Astrocyte (in vitro differentiated cells and primary cell): ENCODE measurements at regions not wholly inside any gene's neighbourhood (a gene's known extent, or its start where the extent isn't known, plus 50 kb on each side); places are given as distances from the start of the nearest gene placed in this dataset.

Source experiments
- DNase-seq: peaks from one replicate; pipeline ENCODE4 v3.0.0-alpha.2; 2010; ENCODE audit warnings: low read depth
- FAIRE-seq: peaks from 2 replicates; lab custom pipeline; 2011; peaks lifted over from hg19 to GRCh38; lab: Jason Lieb, UNC
- H2AFZ ChIP-seq: 2 replicates; pipeline ENCODE4 v1.6.0; 2012; ENCODE audit warnings: low read depth, low read length, inconsistent platforms
- H3K27ac ChIP-seq: 2 replicates; pipeline ENCODE4 v1.5.1; 2011; ENCODE audit warnings: low read depth, low read length, inconsistent platforms
- H3K27me3 ChIP-seq: 2 replicates; pipeline ENCODE4 v1.6.0; 2011; ENCODE audit warnings: low read length, inconsistent platforms; ENCODE audit not compliant: insufficient read depth
- H3K36me3 ChIP-seq: 2 replicates; pipeline ENCODE4 v1.5.1; 2011; ENCODE audit warnings: low read length, inconsistent platforms; ENCODE audit not compliant: insufficient read depth
- H3K4me1 ChIP-seq: 2 replicates; pipeline ENCODE4 v1.5.1; 2011; ENCODE audit warnings: low read length, inconsistent platforms; ENCODE audit not compliant: insufficient read depth
- H3K4me2 ChIP-seq: 2 replicates; pipeline ENCODE4 v1.6.0; 2012; ENCODE audit warnings: low read length, inconsistent platforms
- H3K4me3 ChIP-seq: 2 replicates; pipeline ENCODE4 v1.5.1; 2011; ENCODE audit warnings: low read depth, mild to moderate bottlenecking, low read length, inconsistent platforms; ENCODE audit not compliant: insufficient read depth
- H3K79me2 ChIP-seq: 2 replicates; pipeline ENCODE4 v1.6.0; 2012; ENCODE audit warnings: mild to moderate bottlenecking, low read length, inconsistent platforms; ENCODE audit not compliant: insufficient read depth
- H3K9ac ChIP-seq: 2 replicates; pipeline ENCODE4 v1.6.0; 2012; ENCODE audit warnings: mild to moderate bottlenecking, low read length, inconsistent platforms
- H3K9me3 ChIP-seq: 2 replicates; pipeline ENCODE4 v1.5.1; 2012; ENCODE audit warnings: low read depth, mild to moderate bottlenecking, low read length, inconsistent platforms; ENCODE audit not compliant: insufficient read depth
- H4K20me1 ChIP-seq: 2 replicates; pipeline ENCODE4 v1.6.0; 2012; ENCODE audit warnings: low read length, inconsistent platforms; ENCODE audit not compliant: insufficient read depth
- H3K27ac Mint-ChIP-seq: one replicate; pipeline ENCODE4 v1.8.0; 2021; ENCODE audit warnings: mild to moderate bottlenecking, mixed read lengths; ENCODE audit not compliant: unreplicated experiment
- H3K27me3 Mint-ChIP-seq: one replicate; pipeline ENCODE4 v1.8.0; 2021; ENCODE audit warnings: low read depth, mixed read lengths; ENCODE audit not compliant: unreplicated experiment
- H3K36me3 Mint-ChIP-seq: one replicate; pipeline ENCODE4 v1.8.0; 2021; ENCODE audit warnings: low read depth, mixed read lengths; ENCODE audit not compliant: unreplicated experiment
- H3K4me1 Mint-ChIP-seq: one replicate; pipeline ENCODE4 v1.8.0; 2021; ENCODE audit warnings: low read depth, mixed read lengths; ENCODE audit not compliant: unreplicated experiment
- H3K4me3 Mint-ChIP-seq: one replicate; pipeline ENCODE4 v1.8.0; 2021; ENCODE audit warnings: mild to moderate bottlenecking, moderate library complexity, mixed read lengths; ENCODE audit not compliant: unreplicated experiment
- H3K9me3 Mint-ChIP-seq: one replicate; pipeline ENCODE4 v1.8.0; 2021; ENCODE audit warnings: mild to moderate bottlenecking, mixed read lengths; ENCODE audit not compliant: unreplicated experiment
- EZH2 ChIP-seq: IDR thresholded peaks from 2 replicates; pipeline ENCODE4 v1.6.1; 2012; ENCODE audit warnings: mild to moderate bottlenecking, low read length, inconsistent platforms; ENCODE audit not compliant: insufficient read depth
- TF ChIP-seq, protein P1 (sequence below): IDR thresholded peaks from 2 replicates; pipeline ENCODE4 v1.5.1; 2011; ENCODE audit warnings: low read depth, mild to moderate bottlenecking, inconsistent platforms, low read length, moderate library complexity; ENCODE audit not compliant: insufficient read depth

DNA sequence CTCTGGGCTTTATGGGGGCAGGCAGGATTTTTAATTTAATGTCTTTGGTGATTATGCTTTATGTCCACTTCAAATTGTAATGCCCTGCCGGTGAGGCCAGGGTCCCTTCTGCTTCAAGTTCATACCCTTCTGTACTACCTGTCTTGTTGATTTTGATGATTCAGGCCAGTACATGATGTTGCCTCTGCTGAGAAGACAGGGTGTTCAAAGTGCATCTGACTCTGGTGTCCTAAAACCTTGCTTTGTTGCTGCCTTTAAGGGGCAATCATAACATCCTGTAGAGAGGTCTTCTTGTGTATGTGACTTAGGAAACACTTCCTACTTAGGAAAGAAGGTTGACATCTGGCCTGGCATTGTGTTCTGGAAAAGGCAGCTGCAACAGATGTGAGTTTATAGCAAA lies 113.2 kb downstream of the TMEM170B start:
- H3K27ac Mint-ChIP-seq: peak overlapping the region; percentile 95
- H3K36me3 ChIP-seq: no peaks in the 10 kb centered on the region
- peaks cover 49% of the 10 kb centered on the region for H3K4me1 ChIP-seq
- H3K27ac ChIP-seq: peak overlapping the region; percentile 91
- no peaks in the 10 kb centered on the region for H3K79me2 ChIP-seq
- no peaks in the 10 kb centered on the region for H3K27me3 ChIP-seq
- H3K27me3 Mint-ChIP-seq: no peaks in the 10 kb centered on the region
- H4K20me1 ChIP-seq: no peaks in the 10 kb centered on the region
- no peak overlapping the region for H2AFZ ChIP-seq
- H3K36me3 Mint-ChIP-seq: peaks cover 3% of the 10 kb centered on the region
- no peak overlapping the region for H3K4me3 Mint-ChIP-seq
- H3K9ac ChIP-seq: peak overlapping the region; percentile 72
- no peak for DNase-seq
- H3K4me2 ChIP-seq: peak overlapping the region; percentile 55
- peaks cover 13% of the 10 kb centered on the region for H3K9me3 Mint-ChIP-seq
- TF ChIP-seq EZH2: no peak
- TF ChIP-seq, protein P1, sequence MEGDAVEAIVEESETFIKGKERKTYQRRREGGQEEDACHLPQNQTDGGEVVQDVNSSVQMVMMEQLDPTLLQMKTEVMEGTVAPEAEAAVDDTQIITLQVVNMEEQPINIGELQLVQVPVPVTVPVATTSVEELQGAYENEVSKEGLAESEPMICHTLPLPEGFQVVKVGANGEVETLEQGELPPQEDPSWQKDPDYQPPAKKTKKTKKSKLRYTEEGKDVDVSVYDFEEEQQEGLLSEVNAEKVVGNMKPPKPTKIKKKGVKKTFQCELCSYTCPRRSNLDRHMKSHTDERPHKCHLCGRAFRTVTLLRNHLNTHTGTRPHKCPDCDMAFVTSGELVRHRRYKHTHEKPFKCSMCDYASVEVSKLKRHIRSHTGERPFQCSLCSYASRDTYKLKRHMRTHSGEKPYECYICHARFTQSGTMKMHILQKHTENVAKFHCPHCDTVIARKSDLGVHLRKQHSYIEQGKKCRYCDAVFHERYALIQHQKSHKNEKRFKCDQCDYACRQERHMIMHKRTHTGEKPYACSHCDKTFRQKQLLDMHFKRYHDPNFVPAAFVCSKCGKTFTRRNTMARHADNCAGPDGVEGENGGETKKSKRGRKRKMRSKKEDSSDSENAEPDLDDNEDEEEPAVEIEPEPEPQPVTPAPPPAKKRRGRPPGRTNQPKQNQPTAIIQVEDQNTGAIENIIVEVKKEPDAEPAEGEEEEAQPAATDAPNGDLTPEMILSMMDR: no peak
- H3K4me3 ChIP-seq: no peak overlapping the region
- FAIRE-seq: no peak
- peaks cover 3% of the 10 kb centered on the region for H3K9me3 ChIP-seq
- H3K4me1 Mint-ChIP-seq: peaks cover 54% of the 10 kb centered on the region

DNA sequence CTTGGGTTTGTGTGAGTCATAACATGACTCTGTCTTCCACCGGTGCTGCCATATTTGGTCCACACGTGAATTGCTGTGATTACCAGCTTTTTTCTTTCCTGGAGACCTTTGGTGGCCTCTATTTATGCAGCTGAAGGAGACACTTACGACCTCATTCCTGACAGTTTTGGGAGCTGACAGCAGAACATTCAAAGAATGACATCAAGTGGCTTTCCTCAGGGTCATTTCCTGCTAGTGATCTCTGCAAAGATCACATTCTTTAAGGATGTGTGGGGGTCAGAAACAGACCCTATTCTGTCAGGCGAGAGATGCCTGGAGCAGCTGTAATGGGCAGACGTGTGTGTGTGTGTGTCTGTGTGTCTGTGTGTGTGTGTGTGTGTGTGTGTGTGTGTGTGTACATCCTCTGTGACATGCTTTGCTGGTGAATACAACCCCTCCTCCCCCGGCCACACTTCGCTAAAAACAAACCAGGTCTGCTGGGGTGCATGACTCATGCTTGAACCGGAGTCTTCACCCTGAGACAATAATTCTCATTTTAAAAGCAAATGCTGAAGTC lies 115.6 kb downstream of the TMEM170B start:
- Mint-ChIP-seq H3K4me3 (peak overlapping the region; percentile 28), H3K27me3 (no peaks in the 10 kb centered on the region), H3K27ac (peak overlapping the region; percentile 94), H3K36me3 (no peaks in the 10 kb centered on the region), H3K4me1 (peaks cover 56% of the 10 kb centered on the region), H3K9me3 (peaks cover 2% of the 10 kb centered on the region)
- Histone ChIP-seq H3K4me3 (no peak overlapping the region), H3K4me2 (peak overlapping the region; percentile 52), H2AFZ (no peak overlapping the region), H4K20me1 (no peaks in the 10 kb centered on the region), H3K27me3 (no peaks in the 10 kb centered on the region), H3K27ac (peak overlapping the region; percentile 76), H3K79me2 (no peaks in the 10 kb centered on the region), H3K9me3 (peaks cover 3% of the 10 kb centered on the region), H3K9ac (peak overlapping the region; percentile 70), H3K36me3 (no peaks in the 10 kb centered on the region), H3K4me1 (peaks cover 53% of the 10 kb centered on the region)
- FAIRE-seq (peak; percentile 32), DNase-seq (peak; percentile 93)
- TF ChIP-seq, protein P1: no peak
- no peak for TF ChIP-seq EZH2

DNA sequence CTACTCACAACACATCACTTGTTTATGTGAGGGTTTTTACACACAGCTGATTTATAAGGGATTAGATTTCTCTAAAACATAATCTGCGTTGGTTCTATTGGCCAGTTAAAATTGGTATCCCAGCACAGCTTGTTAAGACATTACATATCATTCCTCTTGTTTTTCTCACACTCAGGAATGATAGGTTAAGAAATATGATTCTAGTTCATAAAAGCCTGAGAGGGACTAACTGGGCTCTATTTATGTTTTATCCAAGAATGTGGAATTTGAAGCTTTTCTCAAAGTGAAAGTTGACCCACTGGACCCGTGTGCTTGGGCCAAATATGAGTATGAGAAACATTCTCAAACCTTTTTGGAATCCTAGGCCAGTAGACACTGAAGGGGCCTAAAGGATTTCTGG lies 117.3 kb downstream of the TMEM170B start:
- H3K79me2 ChIP-seq: no peaks in the 10 kb centered on the region
- Mint-ChIP-seq H3K9me3 (peaks cover 6% of the 10 kb centered on the region), H3K4me3 (no peak overlapping the region), H3K27ac (peak overlapping the region; percentile 73), H3K27me3 (no peaks in the 10 kb centered on the region), H3K36me3 (no peaks in the 10 kb centered on the region), H3K4me1 (peaks cover 50% of the 10 kb centered on the region)
- no peaks in the 10 kb centered on the region for H3K36me3 ChIP-seq
- H2AFZ ChIP-seq: peak overlapping the region; percentile 9
- H3K4me3 ChIP-seq: no peak overlapping the region
- peak overlapping the region; percentile 76 for H3K27ac ChIP-seq
- DNase-seq: peak; percentile 61
- H3K9ac ChIP-seq: peak overlapping the region; percentile 70
- no peaks in the 10 kb centered on the region for H4K20me1 ChIP-seq
- H3K4me2 ChIP-seq: peak overlapping the region; percentile 51
- peaks cover 50% of the 10 kb centered on the region for H3K4me1 ChIP-seq
- H3K9me3 ChIP-seq: no peaks in the 10 kb centered on the region
- TF ChIP-seq, protein P1: no peak
- TF ChIP-seq EZH2: no peak
- no peaks in the 10 kb centered on the region for H3K27me3 ChIP-seq
- FAIRE-seq: no peak
